NCI-H1694 (cell line): ENCODE measurements at regions not wholly inside any gene's neighbourhood (a gene's known extent, or its start where the extent isn't known, plus 50 kb on each side); places are given as distances from the start of the nearest gene placed in this dataset.

Source experiments
- DNase-seq: peaks from one replicate; lab custom pipeline; 2025; lab: John Stamatoyannopoulos, UW

- DNase-seq = no peak
Measured at GRCh38 chr2:45178854-45179253, 169.6 kb upstream of the SIX2 start.

GRCh38 chr2:45178359-45178758 lies 169.1 kb upstream of the SIX2 start:
- no peak for DNase-seq

GRCh38 chr2:45177870-45178269 lies 168.6 kb upstream of the SIX2 start:
- DNase-seq = no peak

GRCh38 chr2:45176390-45176789 lies 167.1 kb upstream of the SIX2 start:
- DNase-seq = no peak

- no peak for DNase-seq
Measured at GRCh38 chr2:45173513-45173912, 164.3 kb upstream of the SIX2 start.

- no peak for DNase-seq
Measured at GRCh38 chr2:45172760-45173392, 163.6 kb upstream of the SIX2 start.

- no peak for DNase-seq
Measured at GRCh38 chr2:45172142-45172541, 162.9 kb upstream of the SIX2 start.

- DNase-seq = no peak
Measured at GRCh38 chr2:45171136-45171501, 161.9 kb upstream of the SIX2 start.

GRCh38 chr2:45170191-45171135 lies 161.2 kb upstream of the SIX2 start:
- no peak for DNase-seq

GRCh38 chr2:45169339-45170190 lies 160.3 kb upstream of the SIX2 start:
- DNase-seq = no peak

GRCh38 chr2:45168711-45169338 lies 159.6 kb upstream of the SIX2 start:
- DNase-seq = no peak

- DNase-seq = no peak
Measured at GRCh38 chr2:45167920-45168629, 158.8 kb upstream of the SIX2 start.

GRCh38 chr2:45166229-45166890 lies 157.1 kb upstream of the SIX2 start:
- no peak for DNase-seq

GRCh38 chr2:45162711-45163110 lies 153.5 kb upstream of the SIX2 start:
- no peak for DNase-seq

- DNase-seq = peak; percentile 15
Measured at GRCh38 chr2:45156605-45157004, 147.4 kb upstream of the SIX2 start.

- DNase-seq = no peak
Measured at GRCh38 chr2:45154606-45155155, 145.4 kb upstream of the SIX2 start.

GRCh38 chr2:45154144-45154543 lies 144.9 kb upstream of the SIX2 start:
- no peak for DNase-seq

GRCh38 chr2:45153121-45153520 lies 143.9 kb upstream of the SIX2 start:
- no peak for DNase-seq

GRCh38 chr2:45152691-45153090 lies 143.4 kb upstream of the SIX2 start:
- DNase-seq = no peak

- DNase-seq = no peak
Measured at GRCh38 chr2:45145073-45145899, 136.0 kb upstream of the SIX2 start.
